Renal pelvis (tissue), 1 donor: ENCODE measurements at regions not wholly inside any gene's neighbourhood (a gene's known extent, or its start where the extent isn't known, plus 50 kb on each side); places are given as distances from the start of the nearest gene placed in this dataset.

Experiments used
- DNase-seq: peaks from one replicate; pipeline ENCODE4 v3.0.0-alpha.2; 2013

DNA sequence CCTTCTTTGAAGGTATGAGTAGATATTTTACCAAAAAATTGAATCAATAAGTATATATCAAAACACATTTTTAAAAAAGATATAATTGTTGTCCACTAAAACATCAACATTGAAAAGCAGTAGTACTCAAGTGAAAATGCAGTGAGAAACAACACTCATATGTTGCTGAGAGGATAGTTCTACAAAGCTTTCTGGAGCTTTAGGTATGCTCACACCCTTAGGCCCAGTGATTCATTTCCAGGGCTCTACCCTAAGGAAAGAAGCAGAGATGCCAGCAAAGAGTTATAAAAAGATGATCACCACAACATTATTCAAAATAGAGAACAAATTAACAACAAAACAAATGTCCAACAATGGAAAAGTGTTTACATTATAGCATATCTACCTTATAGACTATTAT lies 197.3 kb upstream of the CCDC150 start:
- DNase-seq: no peak

DNA sequence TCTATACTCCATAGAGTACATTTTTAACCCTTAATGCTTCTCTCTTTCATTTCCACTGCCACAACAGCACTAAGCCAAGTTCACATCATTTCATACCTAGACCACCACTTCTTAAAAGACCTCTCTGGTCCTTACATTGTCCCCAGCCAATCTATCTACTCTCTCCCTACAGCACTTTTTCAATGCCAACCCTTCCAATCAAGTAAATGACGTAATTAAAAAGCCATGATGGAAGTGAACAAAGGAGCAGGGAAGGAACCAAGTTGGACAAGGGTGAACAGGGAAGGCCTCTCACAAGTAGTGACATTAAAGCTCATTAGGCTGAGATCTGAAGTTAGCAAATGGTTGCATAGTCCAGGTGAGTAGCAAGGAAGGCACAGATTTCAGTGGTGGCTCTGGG lies 195.1 kb upstream of the CCDC150 start:
- no peak for DNase-seq

DNA sequence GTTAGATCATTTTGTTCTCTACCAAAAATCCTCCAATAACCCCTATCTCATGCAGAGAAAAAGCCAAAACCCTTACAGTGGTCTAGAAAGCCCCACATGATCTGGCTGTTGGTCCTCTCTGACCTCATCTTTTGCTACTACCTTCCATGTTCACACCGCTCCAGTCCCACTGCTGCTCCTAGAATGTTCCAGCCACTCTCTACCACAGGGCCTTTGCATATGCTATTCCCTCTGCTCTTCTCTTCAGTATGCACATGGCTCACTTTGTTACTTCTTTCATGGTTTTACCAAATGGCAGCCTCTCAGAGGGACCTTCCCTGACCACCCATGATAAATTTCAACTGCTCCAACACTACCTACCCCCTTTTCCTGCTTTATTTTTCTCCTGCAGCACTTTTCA lies 193.5 kb upstream of the CCDC150 start:
- DNase-seq: no peak

DNA sequence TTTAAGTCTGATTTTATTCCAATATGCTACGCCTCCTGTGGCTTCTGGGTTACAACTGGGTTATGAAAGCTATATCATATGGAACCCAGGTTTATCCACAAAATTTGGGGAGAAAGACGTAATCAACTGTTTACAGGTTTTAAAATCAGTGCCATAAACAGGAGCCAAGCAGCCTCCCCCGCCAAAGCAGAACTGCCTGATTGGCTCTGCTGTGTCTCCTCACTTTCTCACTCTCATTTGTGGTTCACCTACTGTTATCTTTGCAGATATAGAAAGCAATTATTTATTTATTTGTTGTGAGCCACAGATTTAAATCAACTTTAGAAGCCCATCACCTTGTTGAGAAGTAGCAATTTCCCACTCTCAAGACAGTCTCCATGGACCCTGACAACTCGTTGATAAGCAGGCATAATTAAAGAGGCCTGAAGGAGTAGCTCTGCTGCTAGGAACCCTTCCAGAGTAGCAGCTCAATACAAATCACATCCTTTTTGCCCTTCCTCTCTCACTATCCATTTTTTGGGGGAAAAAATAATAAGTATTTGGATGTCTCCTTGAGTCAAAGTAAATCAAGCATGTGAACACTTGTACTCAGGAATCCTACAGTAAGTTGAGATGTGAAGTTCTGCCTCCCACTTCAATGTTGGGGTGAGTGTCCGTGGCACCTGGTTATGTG lies 191.0 kb upstream of the CCDC150 start:
- DNase-seq: no peak

DNA sequence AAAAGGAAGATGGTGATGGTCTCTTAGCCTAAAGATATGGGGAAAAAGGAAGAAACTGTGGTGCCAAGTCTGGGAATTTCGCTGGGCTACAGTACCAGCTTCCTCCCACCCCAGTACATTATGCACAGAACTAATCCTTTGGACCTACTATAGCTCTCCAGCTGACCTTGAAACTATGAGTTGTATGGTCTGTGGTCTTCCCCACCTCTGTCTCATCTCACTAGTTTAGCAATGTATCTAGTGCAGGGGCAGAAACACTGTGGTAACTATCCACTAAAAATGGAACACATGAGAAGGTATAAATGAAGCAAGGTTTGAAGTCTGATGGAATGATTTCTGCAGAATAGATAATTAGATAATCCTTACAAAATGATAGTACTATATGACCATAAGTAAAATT lies 190.4 kb upstream of the CCDC150 start:
- no peak for DNase-seq

DNA sequence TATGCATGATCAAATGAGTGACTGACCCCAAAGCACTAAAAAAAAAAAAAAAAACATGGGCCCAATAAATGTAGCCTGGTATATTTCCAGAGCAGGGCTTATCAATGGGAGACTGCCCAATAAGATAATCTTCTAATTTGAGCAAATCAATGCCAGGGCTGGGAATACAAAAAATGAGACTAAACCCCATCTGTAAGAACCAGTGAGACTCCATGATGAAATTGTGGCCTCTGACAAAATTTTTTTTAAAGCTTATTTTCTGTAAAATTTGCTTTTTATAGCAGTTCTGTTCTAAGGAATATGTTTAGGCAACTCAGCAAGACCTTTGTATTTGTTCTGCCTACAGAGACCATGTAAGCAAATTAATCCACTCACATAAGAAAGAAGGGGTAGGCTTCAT lies 186.8 kb upstream of the CCDC150 start:
- DNase-seq: no peak

DNA sequence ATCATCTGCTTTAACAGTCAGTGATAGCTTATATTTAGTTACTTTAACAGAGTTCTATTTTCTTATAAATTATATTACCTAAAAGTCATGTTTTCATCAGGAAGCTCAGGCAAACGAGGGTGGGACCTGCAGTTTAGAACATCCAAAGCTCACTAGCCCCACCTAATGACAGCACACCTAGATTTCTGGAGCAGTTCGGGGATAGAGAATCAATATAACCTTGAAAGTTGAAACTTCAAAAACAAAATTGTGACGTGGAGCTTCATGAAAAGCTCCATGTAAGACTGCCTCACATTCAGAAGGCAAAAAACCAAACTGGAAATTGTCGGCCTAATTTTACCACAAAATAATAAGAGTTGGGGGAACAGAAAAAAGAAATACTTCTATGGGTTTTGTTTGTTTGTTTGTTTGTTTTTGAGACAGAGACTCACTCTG lies 185.9 kb upstream of the CCDC150 start:
- DNase-seq: no peak

DNA sequence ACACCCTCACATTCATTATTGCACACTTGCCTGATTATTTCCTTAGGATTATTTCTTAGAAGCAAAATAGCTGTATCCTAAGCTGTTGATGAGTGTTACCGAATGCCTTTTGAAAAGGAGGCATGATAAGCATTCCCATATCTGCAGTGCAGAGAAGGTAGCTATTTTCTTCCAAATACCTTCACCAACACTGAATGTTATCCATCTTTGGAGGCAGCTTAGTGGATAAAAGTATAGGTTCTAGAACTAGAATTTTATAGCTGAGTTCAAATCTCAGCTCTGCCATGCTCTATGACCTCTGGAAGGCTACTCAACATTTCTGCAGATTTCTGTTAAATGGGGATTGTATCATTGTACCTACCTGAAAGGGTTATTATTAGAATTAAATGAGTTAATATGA lies 185.0 kb upstream of the CCDC150 start:
- no peak for DNase-seq

DNA sequence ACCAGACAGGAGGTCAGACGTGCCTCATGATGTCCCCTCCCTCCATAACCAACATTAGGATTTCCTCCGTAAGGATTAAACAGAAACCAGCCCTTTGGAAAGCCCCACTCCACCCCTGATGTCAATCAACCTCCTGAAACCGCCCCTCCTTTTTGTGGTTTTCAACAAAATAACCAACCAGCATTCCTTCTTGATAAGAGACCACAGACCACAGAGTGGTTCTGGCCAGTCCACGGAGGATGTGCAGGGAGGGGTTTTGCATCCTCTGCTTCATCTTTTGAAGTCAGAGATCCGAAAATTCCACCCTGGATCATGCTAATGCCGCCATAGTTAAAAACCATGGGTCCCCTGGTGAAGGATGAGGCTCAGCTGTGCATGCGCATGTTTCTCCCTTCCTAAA lies 180.0 kb upstream of the CCDC150 start:
- DNase-seq: no peak

DNA sequence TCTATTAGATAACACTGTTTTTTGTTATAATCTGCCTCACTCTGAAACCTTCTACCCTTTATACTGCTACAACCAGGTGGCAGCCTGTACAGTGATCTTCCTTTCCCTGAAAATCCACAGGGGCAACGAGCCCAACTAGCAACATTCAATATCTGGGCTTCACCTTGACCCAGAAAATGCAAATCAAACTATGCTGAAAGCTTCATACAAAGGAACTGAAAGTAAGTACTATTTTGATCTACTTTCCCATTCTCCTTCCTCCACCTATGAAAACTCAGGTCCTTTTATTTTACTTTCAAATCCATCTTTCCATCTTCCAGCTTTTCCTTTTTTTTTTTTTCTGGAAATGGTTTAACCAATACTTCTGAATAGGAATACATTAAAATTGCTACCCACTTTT lies 175.8 kb upstream of the CCDC150 start:
- DNase-seq: no peak

DNA sequence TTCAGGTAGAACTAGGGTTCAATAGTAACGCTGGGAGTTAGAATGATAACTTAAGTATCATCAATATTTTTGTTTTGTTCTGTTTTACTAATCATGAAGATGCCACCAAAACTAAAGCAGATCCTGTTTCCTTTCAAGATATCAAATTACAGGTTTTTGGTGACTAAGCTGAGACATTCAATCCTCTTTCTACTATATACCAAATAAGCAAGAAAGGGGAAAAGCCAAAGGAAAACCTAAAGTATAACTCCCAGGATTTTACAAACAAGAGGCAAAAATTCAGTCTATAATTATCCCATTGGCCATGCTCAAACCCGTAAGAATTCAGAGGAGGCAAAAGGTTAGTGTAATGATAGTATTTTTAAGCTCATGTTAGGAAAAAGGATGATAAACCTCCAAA lies 175.2 kb upstream of the CCDC150 start:
- DNase-seq: no peak

DNA sequence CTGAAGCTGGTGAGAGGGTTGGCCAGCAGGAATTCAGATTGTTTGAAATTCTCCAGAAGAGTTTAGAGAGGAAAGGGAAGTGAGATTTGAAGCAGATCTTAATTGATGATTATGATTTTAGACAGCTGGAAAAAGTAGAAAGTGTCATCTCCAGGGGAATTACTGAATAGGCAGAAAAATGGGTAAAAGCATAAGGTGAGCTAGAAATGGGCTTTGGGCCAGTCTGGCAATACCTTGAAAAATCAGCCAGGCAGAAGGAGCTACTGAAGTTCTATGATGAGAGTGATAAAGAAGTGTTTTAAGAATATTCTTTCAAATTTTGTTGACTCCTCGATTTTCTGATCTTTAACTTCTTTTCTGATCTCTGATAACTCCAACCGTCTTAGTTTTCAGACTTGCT lies 172.9 kb upstream of the CCDC150 start:
- DNase-seq: no peak

DNA sequence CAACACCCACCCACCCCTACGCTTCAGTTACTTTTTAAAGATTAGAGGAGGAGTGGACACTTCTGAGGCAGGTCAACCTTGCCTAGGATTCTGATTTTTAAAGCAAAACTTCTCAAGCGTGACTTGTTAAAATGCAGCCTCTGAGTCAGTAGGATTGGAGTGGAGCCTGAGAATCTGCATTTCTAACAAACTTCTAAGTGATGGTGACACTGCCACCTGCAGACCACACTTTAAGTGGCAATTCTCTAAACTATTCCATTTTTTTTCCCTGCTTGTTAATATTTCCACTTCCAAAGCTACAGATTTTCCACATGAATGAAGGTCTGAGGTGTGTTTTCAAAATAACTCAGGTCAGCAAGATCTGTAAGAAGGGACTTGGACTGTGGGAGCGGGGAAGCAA lies 171.1 kb upstream of the CCDC150 start:
- DNase-seq: peak; percentile 9

DNA sequence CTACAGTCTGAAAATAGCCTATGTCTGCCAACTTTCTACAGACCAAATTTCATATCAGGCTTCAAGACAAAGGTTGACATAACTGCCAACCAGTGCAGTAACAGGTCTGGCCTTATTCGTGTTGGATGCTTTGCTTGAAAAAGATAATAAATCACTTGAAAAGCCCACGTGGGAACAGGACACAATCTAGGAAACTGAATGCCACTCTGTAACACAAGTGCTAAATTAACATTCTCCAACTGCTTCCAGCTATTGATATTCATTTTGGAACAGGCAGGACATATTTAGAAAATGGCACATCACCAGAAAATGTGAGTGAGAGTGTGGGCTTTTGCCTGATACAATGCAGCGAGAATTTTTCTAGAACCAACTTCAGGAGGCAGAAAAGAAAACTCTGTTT lies 165.9 kb upstream of the CCDC150 start:
- no peak for DNase-seq

DNA sequence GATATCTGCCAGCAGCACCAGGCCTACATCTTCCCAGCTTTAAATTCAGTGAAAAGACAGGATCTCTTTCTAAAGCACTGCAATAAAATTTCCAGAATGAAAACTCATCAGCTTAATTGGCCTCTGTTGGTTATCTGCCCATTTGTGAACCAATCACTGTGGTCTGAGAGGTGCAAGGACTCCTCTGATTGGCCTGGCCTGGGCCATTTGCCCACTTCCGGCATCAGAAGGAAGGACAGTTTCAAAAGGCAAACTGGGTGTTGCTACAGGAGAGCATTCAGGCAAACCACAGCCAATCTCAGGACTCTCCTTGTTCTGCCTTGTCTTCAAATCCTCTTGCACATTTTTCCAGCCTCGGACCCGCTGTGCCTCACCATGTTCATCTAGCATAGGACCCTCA lies 163.9 kb upstream of the CCDC150 start:
- DNase-seq: no peak

DNA sequence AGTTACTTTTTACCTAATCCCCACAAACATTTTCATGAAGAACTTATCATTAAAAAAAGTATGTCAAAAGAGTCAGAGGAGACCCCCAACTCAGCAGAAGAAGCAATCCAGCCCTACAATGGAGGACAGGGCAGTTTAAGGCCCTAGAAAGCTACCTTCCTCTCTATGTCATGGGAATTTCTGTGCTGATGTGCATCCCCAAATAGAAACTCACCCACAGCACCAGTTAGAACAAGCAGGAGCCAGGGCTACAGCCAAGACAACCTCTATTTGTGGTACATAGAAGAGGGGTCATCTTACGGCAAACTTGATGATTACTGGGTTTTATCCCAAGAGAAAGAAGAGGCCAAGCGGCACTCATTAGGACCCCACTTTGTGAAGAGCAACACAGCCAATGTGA lies 160.9 kb upstream of the CCDC150 start:
- no peak for DNase-seq

DNA sequence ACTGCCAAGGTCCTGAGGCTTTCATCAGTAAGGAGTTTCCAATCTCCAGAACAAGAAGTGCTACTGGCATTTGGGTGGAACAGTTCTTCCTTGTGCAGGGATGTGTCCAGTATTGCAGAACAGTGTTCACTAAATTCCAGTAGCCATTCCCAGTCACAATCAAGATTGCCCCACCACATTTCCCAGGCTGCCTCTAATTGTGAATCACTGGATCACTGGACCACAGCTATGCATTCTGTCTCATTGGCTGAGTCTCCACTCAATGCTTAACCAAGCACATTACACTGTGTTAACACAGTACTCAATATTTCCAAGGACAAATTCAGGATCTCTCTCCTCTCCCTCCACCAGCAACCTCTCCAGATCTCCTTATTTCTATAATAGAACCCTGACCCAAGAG lies 160.2 kb upstream of the CCDC150 start:
- DNase-seq: no peak

DNA sequence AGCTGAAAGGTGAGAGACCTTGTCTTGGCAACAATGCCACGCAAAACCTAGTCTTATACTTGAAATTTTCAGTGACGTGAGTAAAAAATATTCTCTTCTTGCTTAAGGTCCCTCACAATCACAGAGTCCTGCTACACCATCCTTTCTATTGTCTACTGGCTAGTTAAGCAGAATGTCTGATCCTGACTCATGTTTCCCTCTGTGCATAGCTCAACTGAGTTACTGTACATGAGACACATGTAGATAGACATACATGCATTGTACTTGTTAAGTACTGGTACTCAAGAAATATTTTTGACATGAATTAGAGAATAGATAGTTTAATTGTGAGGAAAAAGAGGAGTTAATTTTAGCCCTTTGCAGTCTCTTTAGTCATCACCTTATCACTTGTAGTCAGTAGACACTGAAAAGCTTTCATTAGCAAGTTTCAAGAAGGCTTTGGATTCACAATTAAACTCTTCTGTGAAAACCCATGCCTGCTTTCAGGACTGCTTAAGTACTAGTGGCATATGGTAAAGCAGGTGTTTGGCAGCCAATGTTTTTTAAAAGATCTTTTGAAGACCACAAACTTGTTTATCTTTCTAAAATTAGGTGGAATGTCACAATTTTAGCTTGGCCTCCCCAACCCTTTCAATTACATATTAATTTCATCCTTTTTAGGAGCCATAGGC lies 158.7 kb upstream of the CCDC150 start:
- no peak for DNase-seq

DNA sequence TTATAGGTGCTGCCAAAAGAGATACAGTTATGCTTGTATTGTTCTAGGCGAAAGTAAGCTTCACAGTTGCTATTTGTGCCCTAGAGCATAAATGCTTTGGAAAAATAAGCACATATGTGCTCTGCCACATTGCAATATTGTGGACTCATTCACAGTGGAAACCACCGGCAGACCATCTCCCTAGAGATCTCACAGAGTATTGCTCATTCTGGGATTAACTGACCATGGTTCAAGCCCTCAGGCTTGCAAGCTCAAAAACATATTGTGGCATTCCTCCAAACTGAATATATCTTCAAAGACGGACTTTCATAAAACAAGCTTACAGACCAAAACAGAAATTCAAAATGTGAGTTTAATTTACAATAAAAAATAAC lies 158.2 kb upstream of the CCDC150 start:
- DNase-seq: no peak

DNA sequence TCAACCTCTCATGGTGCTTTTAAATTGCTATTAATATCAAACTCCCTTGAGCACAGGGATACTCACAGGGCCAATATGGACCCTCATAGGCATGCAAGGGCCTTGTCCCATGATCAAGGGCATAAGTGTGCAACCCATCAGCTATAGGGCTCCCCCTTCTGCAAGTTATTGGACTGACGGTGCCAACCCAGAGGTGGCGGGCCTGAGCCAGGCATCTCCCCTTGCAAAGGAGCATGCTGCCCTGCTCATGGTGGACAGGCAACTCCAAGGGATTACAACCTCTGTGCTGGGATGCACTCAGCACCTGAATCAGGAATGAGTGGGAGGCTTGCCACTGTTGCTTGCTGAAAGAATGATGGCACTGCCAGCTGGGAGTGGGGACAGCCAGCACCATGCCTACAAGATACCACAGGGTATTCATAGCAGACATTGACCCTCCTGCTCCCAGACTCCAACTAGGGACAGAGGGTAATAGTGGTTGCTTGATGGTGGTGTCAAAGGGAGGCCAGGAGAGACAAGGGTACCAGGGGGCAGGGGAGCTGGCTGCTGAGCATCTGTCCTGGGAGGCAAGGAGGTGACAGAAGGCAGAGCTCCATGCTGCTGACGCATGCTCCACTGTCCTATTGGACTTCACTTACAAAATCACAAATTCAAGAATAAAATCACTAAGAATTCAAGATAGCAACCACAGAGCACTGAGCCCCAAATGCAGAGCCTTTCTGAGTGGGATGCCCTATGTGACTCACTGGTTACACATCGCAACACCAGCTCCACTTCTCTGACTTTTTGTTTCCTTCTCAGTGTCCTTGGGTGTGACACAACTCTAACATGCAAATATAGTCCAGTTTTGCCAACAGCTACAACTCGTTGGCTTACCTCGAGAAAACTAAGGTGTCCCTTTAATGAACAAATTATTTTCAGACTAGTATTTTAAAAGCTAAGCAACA lies 157.1 kb upstream of the CCDC150 start:
- DNase-seq: no peak

DNA sequence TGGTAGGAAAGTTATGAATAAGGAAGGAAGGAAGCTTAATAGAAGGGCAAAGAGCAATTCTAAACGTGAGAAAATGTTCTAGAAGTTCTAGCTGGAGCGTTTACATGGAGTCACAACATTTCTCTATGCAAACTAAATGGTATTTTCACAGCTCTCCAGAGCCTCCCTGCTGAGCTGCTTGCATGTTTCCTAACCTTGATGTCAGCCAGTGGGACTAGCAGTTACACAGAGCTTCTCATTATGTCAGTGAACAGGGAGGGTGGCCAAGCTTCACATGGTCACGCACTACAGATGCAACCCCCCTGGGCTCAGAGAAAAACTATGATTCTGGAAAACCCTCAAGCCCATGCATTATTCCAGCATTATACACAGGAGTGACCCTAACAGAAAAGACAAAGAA lies 153.4 kb upstream of the CCDC150 start:
- no peak for DNase-seq

DNA sequence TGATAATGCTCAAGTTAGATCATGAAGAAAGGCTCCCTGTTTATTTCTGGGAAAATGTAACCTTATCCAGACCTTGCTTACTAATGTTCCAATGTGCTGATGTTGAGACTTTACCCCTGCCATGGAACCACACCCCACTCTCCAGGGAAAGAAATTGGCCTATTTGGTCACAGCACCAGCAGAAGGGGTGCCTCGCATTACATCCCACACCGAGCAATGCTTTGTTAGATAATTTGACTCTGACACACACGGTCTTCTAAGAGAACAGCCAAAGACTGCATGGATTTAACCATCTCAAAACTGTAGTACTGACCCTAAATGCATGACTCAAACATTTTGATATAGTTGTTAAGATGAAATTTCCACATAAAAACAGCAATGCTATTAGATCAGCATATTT lies 152.1 kb upstream of the CCDC150 start:
- no peak for DNase-seq

DNA sequence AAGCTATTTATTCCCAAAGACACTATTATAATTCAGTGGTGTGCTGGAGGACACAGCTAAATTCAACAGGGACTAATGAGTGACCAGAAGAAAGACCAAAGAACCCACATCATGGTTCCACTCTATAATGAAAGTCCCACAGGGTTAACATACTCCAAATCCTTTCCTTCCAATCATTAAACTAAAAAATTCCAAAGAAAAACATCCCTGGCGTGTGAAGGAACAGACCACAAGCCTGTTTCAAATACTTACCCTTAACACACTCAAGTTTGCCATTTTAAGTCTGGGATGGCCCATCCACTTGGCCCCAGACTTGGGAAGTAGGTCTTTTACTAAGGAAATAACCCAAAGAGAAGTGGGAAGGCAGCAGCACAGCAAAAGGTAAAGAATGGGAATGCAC lies 150.1 kb upstream of the CCDC150 start:
- DNase-seq: no peak
